T47D (cell line): ENCODE measurements at regions not wholly inside any gene's neighbourhood (a gene's known extent, or its start where the extent isn't known, plus 50 kb on each side); places are given as distances from the start of the nearest gene placed in this dataset.

ENCODE experiments used
- DNase-seq, 2 experiments: peaks; one replicate each; pipeline versions ENCODE4 v3.0.0 to v3.0.0-alpha.2; 2011 to 2012; ENCODE audit warnings: low read depth in 1 of 2, low spot score in 1 of 2
- JUND ChIP-seq: IDR thresholded peaks from 2 replicates; pipeline ENCODE4 v1.6.1; 2012; ENCODE audit warnings: low read depth
- in situ Hi-C: cut with HindIII; loops from 2 replicates; pipeline ENCODE4 v1.10.0; 2016; ENCODE audit warnings: low sequenced_read_pairs, low pct_unique_long_range_greater_than_20kb

GRCh38 chr3:159439346-159439745 lies 549.3 kb upstream of the IL12A start:
- no peak for TF ChIP-seq JUND
- DNase-seq, result no peak
- in situ Hi-C loops, result no loop called here

- in situ Hi-C loops, result no loop called here
- DNase-seq, result no peak
- TF ChIP-seq JUND, result no peak
Measured at GRCh38 chr3:159441279-159441678, 547.4 kb upstream of the IL12A start.

DNA sequence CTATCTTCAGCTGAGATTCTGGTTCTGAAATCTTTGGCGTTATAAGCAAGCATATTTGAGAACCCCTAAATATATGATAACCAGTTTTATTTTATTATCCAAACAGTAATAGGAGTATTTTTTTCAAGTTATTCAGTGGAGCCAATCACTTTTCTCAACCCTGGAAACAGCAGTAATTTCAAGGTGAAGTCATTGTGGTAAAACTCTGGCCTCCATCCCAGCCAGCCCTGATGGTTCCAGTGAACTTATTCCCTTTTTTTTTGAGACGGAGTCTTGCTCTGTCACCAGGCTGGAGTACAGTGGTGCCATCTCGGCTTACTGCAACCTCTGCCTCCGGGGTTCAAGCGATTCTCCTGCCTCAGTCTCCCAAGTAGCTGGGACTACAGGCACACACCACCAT lies 545.4 kb upstream of the IL12A start:
- DNase-seq, result no peak
- no peak for TF ChIP-seq JUND
- in situ Hi-C loops, result no loop called here

DNA sequence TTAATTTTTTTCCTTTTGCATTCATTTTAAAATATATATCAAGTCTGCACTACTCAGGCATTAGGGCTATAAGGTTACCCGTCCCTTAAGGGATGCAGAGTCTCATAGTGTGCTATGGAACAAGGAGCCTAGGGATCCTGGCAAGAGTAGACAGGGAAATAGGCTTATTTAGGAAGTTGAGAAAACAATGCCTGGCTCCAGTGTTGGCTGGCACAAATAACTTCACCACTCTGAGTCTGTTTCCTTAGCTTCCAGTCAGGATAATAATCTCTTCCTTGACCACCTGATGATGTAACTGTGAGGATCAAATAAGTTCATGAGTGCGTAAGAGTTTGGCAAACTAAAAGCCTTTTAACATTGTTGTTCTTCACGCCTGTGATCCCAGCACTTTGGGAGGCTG lies 540.8 kb upstream of the IL12A start:
- peak in 1 of 2 experiments; percentile 35 for DNase-seq
- no peak for TF ChIP-seq JUND
- in situ Hi-C loops, result no loop called here

- in situ Hi-C loops, result no loop called here
- DNase-seq, result no peak
Measured at GRCh38 chr3:159448902-159449301, 539.7 kb upstream of the IL12A start.

GRCh38 chr3:159451067-159451466 lies 537.6 kb upstream of the IL12A start:
- peak in 1 of 2 experiments; percentile 12 for DNase-seq
- in situ Hi-C loops, result no loop called here
- TF ChIP-seq JUND, result no peak

More at GRCh38 chr3:159448902-159449301, 539.7 kb upstream of the IL12A start:
- no peak for TF ChIP-seq JUND

GRCh38 chr3:159451482-159451881 lies 537.2 kb upstream of the IL12A start:
- DNase-seq, result no peak
- TF ChIP-seq JUND, result no peak
- in situ Hi-C loops, result no loop called here

- in situ Hi-C loops, result no loop called here
- DNase-seq, result no peak
- no peak for TF ChIP-seq JUND
Measured at GRCh38 chr3:159453036-159453435, 535.6 kb upstream of the IL12A start.

DNA sequence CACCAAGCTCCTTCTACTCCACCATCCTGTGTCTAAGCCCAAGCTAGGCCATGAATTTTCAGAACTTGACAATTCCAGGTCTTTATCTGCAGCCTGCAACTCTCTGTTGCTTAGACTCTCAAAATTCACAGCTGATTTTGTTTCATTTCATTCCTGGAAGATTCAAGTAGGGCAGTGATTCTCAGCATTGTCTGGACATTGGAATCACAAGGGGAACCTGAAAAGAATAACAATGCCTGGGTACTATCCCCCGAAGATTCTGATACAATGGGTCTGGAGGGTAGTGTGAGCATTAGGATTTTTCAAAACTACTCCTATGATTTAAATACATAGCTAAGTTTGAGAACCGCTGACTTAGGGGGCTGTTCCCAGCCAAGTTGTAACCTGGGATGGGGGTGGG lies 534.7 kb upstream of the IL12A start:
- no peak for DNase-seq
- TF ChIP-seq JUND, result no peak
- in situ Hi-C loops, result no loop called here

- no peak for TF ChIP-seq JUND
- no peak for DNase-seq
- in situ Hi-C loops, result no loop called here
Measured at GRCh38 chr3:159455741-159456181, 532.9 kb upstream of the IL12A start.

GRCh38 chr3:159458010-159458409 lies 530.6 kb upstream of the IL12A start:
- peak; percentile 7 to 28 for DNase-seq
- in situ Hi-C loops, result no loop called here
- TF ChIP-seq JUND, result no peak

- no peak for DNase-seq
- no peak for TF ChIP-seq JUND
Measured at GRCh38 chr3:159458982-159459381, 529.7 kb upstream of the IL12A start.

GRCh38 chr3:159472611-159473010 lies 516.0 kb upstream of the IL12A start:
- in situ Hi-C loops, result no loop called here
- no peak for TF ChIP-seq JUND

More at GRCh38 chr3:159458982-159459381, 529.7 kb upstream of the IL12A start:
- in situ Hi-C loops, result no loop called here

GRCh38 chr3:159473206-159473605 lies 515.4 kb upstream of the IL12A start:
- in situ Hi-C loops, result no loop called here
- no peak for DNase-seq
- TF ChIP-seq JUND, result no peak

More at GRCh38 chr3:159472611-159473010, 516.0 kb upstream of the IL12A start:
- no peak for DNase-seq
